Left lung (tissue), 4 donors: ENCODE measurements at regions not wholly inside any gene's neighbourhood (a gene's known extent, or its start where the extent isn't known, plus 50 kb on each side); places are given as distances from the start of the nearest gene placed in this dataset.

Experiments used
- ATAC-seq: fragments of 200-7000 bp; cut with Tn5 transposase; one replicate; pipeline ENCODE4 v1.9.1; 2020; ENCODE audit warnings: moderate library complexity
- DNase-seq, 4 donors: peaks; one replicate each; pipeline ENCODE4 v3.0.0-alpha.2; 2013 to 2020
- H3K27ac ChIP-seq, 2 donors: fragments of 200-600 bp; sonication (generic) in 1 of 2; one replicate each; pipeline versions ENCODE4 v1.5.0 to v1.8.0; 2020 to 2021
- H3K27me3 ChIP-seq, 2 donors: fragments of 200-600 bp; sonication (generic) in 1 of 2; one replicate each; pipeline versions ENCODE4 v1.5.0 to v1.8.0; 2020 to 2021
- H3K36me3 ChIP-seq, 2 donors: fragments of 200-600 bp; sonication (generic) in 1 of 2; one replicate each; pipeline versions ENCODE4 v1.5.0 to v1.8.0; 2020 to 2021
- H3K4me1 ChIP-seq, 2 donors: fragments of 200-600 bp; one replicate each; pipeline ENCODE4 v1.8.0; 2021
- H3K4me3 ChIP-seq, 2 donors: fragments of 200-600 bp; sonication (generic) in 1 of 2; one replicate each; pipeline versions ENCODE4 v1.5.0 to v1.8.0; 2020 to 2021; ENCODE audit warnings: mild to moderate bottlenecking in 1 of 2
- H3K9me3 ChIP-seq, 2 donors: fragments of 200-600 bp; sonication (generic) in 1 of 2; one replicate each; pipeline versions ENCODE4 v1.5.0 to v1.8.0; 2020 to 2021
- CTCF ChIP-seq, 2 donors: fragments of 200-600 bp; sonication (generic) in 1 of 2; IDR thresholded peaks; one replicate each; pipeline versions ENCODE4 v1.5.0 to v1.8.0; 2021; ENCODE audit warnings: antibody characterized with exemption in 2 of 2
- intact Hi-C, 2 donors: fragments of 100-400 bp; cut with DNase I; formaldehyde crosslinking; loops; one replicate each; pipeline versions ENCODE4 v1.11.2 to v1.14.2; 2022
- donor health status: DM: no; HTN: yes; CAD: no.
- donor health status: DM: no; HTN: no; CAD: no.

GRCh38 chrX:82230013-82230412, 1028.1 kb downstream of the SH3BGRL start:
- Histone ChIP-seq H3K4me1 (no peaks in the 10 kb centered on the region), H3K9me3 (no peaks in the 10 kb centered on the region), H3K27ac (no peak overlapping the region), H3K27me3 (no peaks in the 10 kb centered on the region), H3K4me3 (no peak overlapping the region), H3K36me3 (no peaks in the 10 kb centered on the region)
- intact Hi-C loops = no loop called here
- ATAC-seq = no peak
- no peak for TF ChIP-seq CTCF (IDR thresholded peaks at IDR 0.05)
- no peak for DNase-seq

- Histone ChIP-seq H3K27me3 (no peaks in the 10 kb centered on the region), H3K9me3 (peaks cover 0 to 14% of the 10 kb centered on the region in 2 donors), H3K36me3 (no peaks in the 10 kb centered on the region), H3K4me1 (no peaks in the 10 kb centered on the region), H3K4me3 (no peak overlapping the region), H3K27ac (no peak overlapping the region)
- no peak for TF ChIP-seq CTCF (IDR thresholded peaks at IDR 0.05)
- no peak for ATAC-seq
- intact Hi-C loops = no loop called here
- DNase-seq = no peak
These were observed 1030.8 kb downstream of the SH3BGRL start for GRCh38 chrX:82232679-82233078.

DNA sequence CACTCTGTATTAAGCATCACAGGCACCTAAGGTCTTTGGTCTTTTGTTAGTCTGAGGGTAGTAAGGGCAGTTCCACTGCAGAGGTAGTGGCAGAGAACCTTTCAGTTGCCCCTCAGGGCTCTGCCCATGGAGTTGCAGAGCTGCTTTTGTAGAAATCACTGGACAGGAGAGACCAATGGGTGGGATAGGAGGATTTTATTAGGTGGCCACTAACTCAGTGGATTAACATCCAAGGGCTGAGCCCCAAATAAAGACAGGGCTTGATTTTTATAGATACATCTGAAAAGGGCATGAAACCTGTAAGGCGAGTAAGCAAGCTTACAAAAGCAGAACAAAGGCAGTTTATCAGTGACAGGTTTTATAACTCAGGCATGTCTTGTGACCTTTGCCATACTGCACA, 1035.4 kb downstream of the SH3BGRL start:
- Histone ChIP-seq H3K4me1 (no peaks in the 10 kb centered on the region), H3K27me3 (no peaks in the 10 kb centered on the region), H3K9me3 (peaks cover 0 to 19% of the 10 kb centered on the region in 2 donors), H3K4me3 (no peak overlapping the region), H3K27ac (no peak overlapping the region), H3K36me3 (no peaks in the 10 kb centered on the region)
- TF ChIP-seq CTCF (IDR thresholded peaks at IDR 0.05) = no peak
- no peak for ATAC-seq
- intact Hi-C loops = no loop called here
- no peak for DNase-seq
